GM23248 (cell line): ENCODE measurements at regions not wholly inside any gene's neighbourhood (a gene's known extent, or its start where the extent isn't known, plus 50 kb on each side); places are given as distances from the start of the nearest gene placed in this dataset.

ENCODE experiments used
- EZH2 ChIP-seq: fragments of 200-600 bp; sonication (generic); IDR thresholded peaks from 2 replicates; pipeline ENCODE4 v1.6.1; 2018; ENCODE audit warnings: antibody characterized with exemption, mild to moderate bottlenecking; ENCODE audit not compliant: insufficient read depth, poor library complexity, severe bottlenecking
- EZH2phosphoT487 ChIP-seq: fragments of 200-600 bp; sonication (generic); IDR thresholded peaks from 2 replicates; pipeline ENCODE4 v1.6.1; 2018; ENCODE audit warnings: antibody characterized with exemption, moderate library complexity, mild to moderate bottlenecking, low read depth; ENCODE audit not compliant: insufficient read depth

- TF ChIP-seq EZH2 (no peak), EZH2phosphoT487 (no peak)
Measured at GRCh38 chr20:22369100-22369499, 215.3 kb downstream of the FOXA2 start.
